ENCODE measurements at regions not wholly inside any gene's neighbourhood (a gene's known extent, or its start where the extent isn't known, plus 50 kb on each side); places are given as distances from the start of the nearest gene placed in this dataset.

GRCh38 chr21:17428484-17428869 is 84.4 kb upstream of the CXADR start:
- TF ChIP-seq, protein P1, sequence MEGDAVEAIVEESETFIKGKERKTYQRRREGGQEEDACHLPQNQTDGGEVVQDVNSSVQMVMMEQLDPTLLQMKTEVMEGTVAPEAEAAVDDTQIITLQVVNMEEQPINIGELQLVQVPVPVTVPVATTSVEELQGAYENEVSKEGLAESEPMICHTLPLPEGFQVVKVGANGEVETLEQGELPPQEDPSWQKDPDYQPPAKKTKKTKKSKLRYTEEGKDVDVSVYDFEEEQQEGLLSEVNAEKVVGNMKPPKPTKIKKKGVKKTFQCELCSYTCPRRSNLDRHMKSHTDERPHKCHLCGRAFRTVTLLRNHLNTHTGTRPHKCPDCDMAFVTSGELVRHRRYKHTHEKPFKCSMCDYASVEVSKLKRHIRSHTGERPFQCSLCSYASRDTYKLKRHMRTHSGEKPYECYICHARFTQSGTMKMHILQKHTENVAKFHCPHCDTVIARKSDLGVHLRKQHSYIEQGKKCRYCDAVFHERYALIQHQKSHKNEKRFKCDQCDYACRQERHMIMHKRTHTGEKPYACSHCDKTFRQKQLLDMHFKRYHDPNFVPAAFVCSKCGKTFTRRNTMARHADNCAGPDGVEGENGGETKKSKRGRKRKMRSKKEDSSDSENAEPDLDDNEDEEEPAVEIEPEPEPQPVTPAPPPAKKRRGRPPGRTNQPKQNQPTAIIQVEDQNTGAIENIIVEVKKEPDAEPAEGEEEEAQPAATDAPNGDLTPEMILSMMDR (IDR thresholded peaks at IDR 0.05) = no peak
- TF ChIP-seq POLR2A (IDR thresholded peaks at IDR 0.05) = no peak
- no peak for TF ChIP-seq EP300 (IDR thresholded peaks at IDR 0.05)
